MCF 10A (cell line): ENCODE measurements at regions not wholly inside any gene's neighbourhood (a gene's known extent, or its start where the extent isn't known, plus 50 kb on each side); places are given as distances from the start of the nearest gene placed in this dataset.
A peak's percentile ranks its signal among the peaks of the same experiment; 100 is the strongest.

Source experiments
- BruUV-seq: library from RNA; stranded (reverse); fragments of 400-500 nt; replicated peaks from 2 replicates; lab custom pipeline; 2021; lab: Mats Ljungman, UMichigan
- CTCF ChIA-PET: fragments of 300-600 bp; sonication (Branson Sonifier 250); formaldehyde crosslinking; extraction: SDS; loops from one replicate; lab custom pipeline; 2021; ENCODE audit warnings: antibody characterized with exemption, inconsistent platforms; lab: Yijun Ruan, JAX
- POLR2A ChIA-PET: fragments of 300-600, 350-650 bp; sonication (Branson Sonifier 250); formaldehyde crosslinking; extraction: SDS; loops from one replicate; lab custom pipeline; 2020; ENCODE audit warnings: antibody characterized with exemption, inconsistent platforms; lab: Yijun Ruan, JAX
- DNase-seq: peaks from one replicate; pipeline ENCODE4 v3.0.0-alpha.2; 2018; ENCODE audit not compliant: unreplicated experiment
- H3K27ac Mint-ChIP-seq: one replicate; pipeline ENCODE4 v1.8.0; 2022; ENCODE audit warnings: mild to moderate bottlenecking, low read depth, mixed read lengths; ENCODE audit not compliant: unreplicated experiment
- H3K27me3 Mint-ChIP-seq: one replicate; pipeline ENCODE4 v1.8.0; 2022; ENCODE audit warnings: mixed read lengths; ENCODE audit not compliant: insufficient read depth, unreplicated experiment
- H3K36me3 Mint-ChIP-seq: one replicate; pipeline ENCODE4 v1.8.0; 2022; ENCODE audit warnings: mild to moderate bottlenecking, moderate library complexity, mixed read lengths; ENCODE audit not compliant: insufficient read depth, unreplicated experiment
- H3K4me1 Mint-ChIP-seq: one replicate; pipeline ENCODE4 v1.8.0; 2022; ENCODE audit warnings: mixed read lengths; ENCODE audit not compliant: insufficient read depth, unreplicated experiment
- H3K4me3 Mint-ChIP-seq: one replicate; pipeline ENCODE4 v1.8.0; 2022; ENCODE audit warnings: mild to moderate bottlenecking, moderate library complexity, mixed read lengths; ENCODE audit not compliant: unreplicated experiment
- H3K9me3 Mint-ChIP-seq: one replicate; pipeline ENCODE4 v1.8.0; 2022; ENCODE audit warnings: mixed read lengths; ENCODE audit not compliant: unreplicated experiment
- intact Hi-C: fragments of 100-400 bp; cut with micrococcal nuclease; formaldehyde crosslinking; loops from 2 replicates; pipeline ENCODE4 v1.14.1; 2022
- TF ChIP-seq, protein P1 (sequence below): fragments of 200-600 bp; IDR thresholded peaks from one replicate; pipeline ENCODE4 v1.8.0; 2022; ENCODE audit warnings: antibody characterized with exemption, mild to moderate bottlenecking; ENCODE audit not compliant: unreplicated experiment

DNA sequence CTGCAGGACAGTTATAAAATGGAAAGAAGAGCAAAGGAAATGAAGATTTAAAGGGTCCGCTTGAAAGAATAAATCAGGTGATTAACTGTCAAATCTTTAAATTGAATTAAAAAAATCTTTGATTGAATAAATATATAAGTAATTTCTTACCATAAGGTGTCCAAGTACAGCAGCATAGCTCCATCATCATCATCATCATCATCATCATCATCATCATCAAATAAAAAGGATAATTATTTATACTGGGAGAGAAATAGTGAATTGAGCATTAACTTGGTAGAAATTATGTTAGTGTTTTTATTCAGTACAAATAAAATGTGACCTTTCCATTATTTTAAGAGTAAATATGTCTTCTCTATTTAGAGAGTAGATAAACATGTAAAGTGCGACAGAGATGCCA, 745.6 kb upstream of the MARCKS start:
- Mint-ChIP-seq H3K27ac (no peak overlapping the region), H3K9me3 (peaks cover 28% of the 10 kb centered on the region), H3K27me3 (no peaks in the 10 kb centered on the region), H3K4me1 (no peaks in the 10 kb centered on the region), H3K4me3 (no peak overlapping the region), H3K36me3 (no peaks in the 10 kb centered on the region)
- POLR2A ChIA-PET, result no interaction called here
- CTCF ChIA-PET, result no interaction called here
- TF ChIP-seq, protein P1, sequence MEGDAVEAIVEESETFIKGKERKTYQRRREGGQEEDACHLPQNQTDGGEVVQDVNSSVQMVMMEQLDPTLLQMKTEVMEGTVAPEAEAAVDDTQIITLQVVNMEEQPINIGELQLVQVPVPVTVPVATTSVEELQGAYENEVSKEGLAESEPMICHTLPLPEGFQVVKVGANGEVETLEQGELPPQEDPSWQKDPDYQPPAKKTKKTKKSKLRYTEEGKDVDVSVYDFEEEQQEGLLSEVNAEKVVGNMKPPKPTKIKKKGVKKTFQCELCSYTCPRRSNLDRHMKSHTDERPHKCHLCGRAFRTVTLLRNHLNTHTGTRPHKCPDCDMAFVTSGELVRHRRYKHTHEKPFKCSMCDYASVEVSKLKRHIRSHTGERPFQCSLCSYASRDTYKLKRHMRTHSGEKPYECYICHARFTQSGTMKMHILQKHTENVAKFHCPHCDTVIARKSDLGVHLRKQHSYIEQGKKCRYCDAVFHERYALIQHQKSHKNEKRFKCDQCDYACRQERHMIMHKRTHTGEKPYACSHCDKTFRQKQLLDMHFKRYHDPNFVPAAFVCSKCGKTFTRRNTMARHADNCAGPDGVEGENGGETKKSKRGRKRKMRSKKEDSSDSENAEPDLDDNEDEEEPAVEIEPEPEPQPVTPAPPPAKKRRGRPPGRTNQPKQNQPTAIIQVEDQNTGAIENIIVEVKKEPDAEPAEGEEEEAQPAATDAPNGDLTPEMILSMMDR, result no peak
- DNase-seq, result no peak
- intact Hi-C loops, result no loop called here
- no TSS peak for BruUV-seq

DNA sequence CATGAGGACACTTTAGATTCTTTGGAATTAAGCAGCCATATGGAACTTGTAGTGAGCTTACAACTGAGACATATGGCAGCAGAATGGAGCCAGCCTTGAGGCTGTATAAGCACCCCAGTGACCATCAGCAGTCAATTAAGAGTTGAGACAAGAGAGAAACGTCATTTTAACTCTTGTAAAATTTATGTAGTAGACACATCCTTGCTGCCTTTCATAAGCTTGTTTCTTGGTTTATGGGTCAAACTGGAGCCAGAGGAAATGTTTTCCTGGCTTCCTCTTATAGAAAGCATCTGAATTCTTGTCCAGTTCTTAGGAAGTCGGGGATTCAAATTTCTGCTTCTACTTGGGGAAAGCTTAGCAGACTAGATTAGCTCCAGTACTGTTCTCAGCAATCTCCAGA, 745.1 kb upstream of the MARCKS start:
- H3K36me3 Mint-ChIP-seq, result no peaks in the 10 kb centered on the region
- intact Hi-C loops, result no loop called here
- H3K27me3 Mint-ChIP-seq, result no peaks in the 10 kb centered on the region
- no peak for DNase-seq
- no peaks in the 10 kb centered on the region for H3K4me1 Mint-ChIP-seq
- TF ChIP-seq, protein P1, result no peak
- H3K4me3 Mint-ChIP-seq, result no peak overlapping the region
- ChIA-PET CTCF (no interaction called here), POLR2A (interaction anchor here (0.6 kb wide), 1 partner anchor 104 kb away, joined by 3 read pairs; no protein-coding TSS in a partner anchor)
- peaks cover 29% of the 10 kb centered on the region for H3K9me3 Mint-ChIP-seq
- no peak overlapping the region for H3K27ac Mint-ChIP-seq
- BruUV-seq, result no TSS peak

GRCh38 chr6:113115196-113115595, 741.9 kb upstream of the MARCKS start:
- TF ChIP-seq, protein P1, result no peak
- BruUV-seq, result no TSS peak
- no peak overlapping the region for H3K4me3 Mint-ChIP-seq
- H3K9me3 Mint-ChIP-seq, result peaks cover 39% of the 10 kb centered on the region
- POLR2A ChIA-PET, result no interaction called here
- intact Hi-C loops, result no loop called here
- H3K4me1 Mint-ChIP-seq, result peaks cover 7% of the 10 kb centered on the region
- CTCF ChIA-PET, result interaction anchor here (0.6 kb wide), 1 partner anchor 22 kb away, joined by 3 read pairs; no protein-coding TSS in a partner anchor
- no peak for DNase-seq
- H3K27ac Mint-ChIP-seq, result no peak overlapping the region
- H3K27me3 Mint-ChIP-seq, result no peaks in the 10 kb centered on the region
- no peaks in the 10 kb centered on the region for H3K36me3 Mint-ChIP-seq

DNA sequence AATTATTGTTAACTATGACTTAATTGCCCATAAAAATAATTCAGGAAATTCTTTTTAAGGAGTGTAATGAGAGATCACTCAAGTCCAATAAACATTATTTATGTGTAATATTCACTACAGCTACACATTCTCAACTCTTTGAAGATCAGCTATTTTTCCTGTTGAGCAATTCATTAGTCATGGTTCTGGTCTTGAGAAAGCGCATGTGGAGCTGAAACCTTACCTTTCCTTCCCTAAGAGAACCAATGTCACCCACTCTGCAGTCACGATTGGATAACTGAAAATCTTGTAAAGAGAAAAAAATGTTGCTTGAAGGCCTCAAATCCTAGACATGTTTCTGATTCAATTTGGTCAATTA, 736.9 kb upstream of the MARCKS start:
- peaks cover 23% of the 10 kb centered on the region for H3K9me3 Mint-ChIP-seq
- H3K4me1 Mint-ChIP-seq, result peaks cover 18% of the 10 kb centered on the region
- no peaks in the 10 kb centered on the region for H3K36me3 Mint-ChIP-seq
- ChIA-PET POLR2A (interaction anchor here (0.7 to 1.2 kb wide), 2 partner anchors 285 to 320 kb away, joined by 3 to 4 read pairs; no protein-coding TSS in a partner anchor), CTCF (interaction anchor here (0.8 kb wide), 1 partner anchor 723 kb away, joined by 4 read pairs; no protein-coding TSS in a partner anchor)
- TF ChIP-seq, protein P1, result no peak
- H3K27me3 Mint-ChIP-seq, result no peaks in the 10 kb centered on the region
- H3K4me3 Mint-ChIP-seq, result peak overlapping the region; percentile 29
- intact Hi-C loops, result loop anchor here (1.0 to 2.0 kb wide), 2 partner anchors 339 to 738 kb away; no protein-coding TSS in a partner anchor
- no peak overlapping the region for H3K27ac Mint-ChIP-seq
- DNase-seq, result peak; percentile 94
- BruUV-seq, result no TSS peak
